GM18951 (cell line): ENCODE measurements at regions not wholly inside any gene's neighbourhood (a gene's known extent, or its start where the extent isn't known, plus 50 kb on each side); places are given as distances from the start of the nearest gene placed in this dataset.

Source experiments
- POLR2A ChIP-seq: IDR thresholded peaks from 4 replicates; pipeline ENCODE4 v1.6.1; 2011; ENCODE audit warnings: mild to moderate bottlenecking; ENCODE audit not compliant: insufficient read length, insufficient read depth; ENCODE audit errors: extremely low read depth
- in situ Hi-C: fragments of 300-500 bp; cut with MboI; formaldehyde crosslinking; loops from one replicate; pipeline ENCODE4 v1.12.0; 2022; ENCODE audit warnings: low sequenced_read_pairs, mixed read lengths, inconsistent platforms; ENCODE audit not compliant: unreplicated experiment

DNA sequence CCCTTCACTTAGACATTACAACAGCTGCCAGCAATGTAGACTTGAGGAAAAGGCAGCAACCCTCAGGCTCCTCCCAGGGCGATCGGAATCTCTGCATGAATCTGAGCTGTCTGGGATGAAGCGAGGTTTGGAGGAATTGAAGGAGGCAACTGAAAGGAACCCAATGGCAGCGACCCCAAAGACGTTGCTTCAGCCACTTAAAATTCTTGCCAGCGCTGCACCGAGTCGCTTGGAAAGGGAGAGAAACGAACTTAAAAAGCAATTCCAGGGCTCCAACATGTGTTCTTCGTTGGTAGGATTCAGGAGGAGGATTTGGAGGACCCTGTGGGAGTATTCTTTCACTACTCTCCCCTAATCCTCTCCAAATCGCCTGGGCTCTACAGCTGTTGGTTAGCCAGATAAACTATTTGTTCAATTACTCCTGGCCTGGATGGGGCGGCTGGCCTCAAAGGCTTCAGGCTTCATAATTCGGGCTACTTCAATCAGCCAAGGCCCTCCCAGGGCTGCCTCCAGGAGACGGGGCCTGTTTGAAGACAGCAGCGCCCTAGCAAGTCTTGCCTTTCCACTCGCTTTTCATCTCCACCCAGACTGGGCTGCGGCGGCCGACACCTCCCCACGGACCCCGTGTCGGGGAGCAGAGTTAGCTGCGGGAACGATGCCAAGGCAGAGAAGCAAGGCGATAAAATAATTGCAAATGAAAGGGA lies 72.4 kb upstream of the TMEM45B start:
- in situ Hi-C loops = no loop called here
- no peak for TF ChIP-seq POLR2A

DNA sequence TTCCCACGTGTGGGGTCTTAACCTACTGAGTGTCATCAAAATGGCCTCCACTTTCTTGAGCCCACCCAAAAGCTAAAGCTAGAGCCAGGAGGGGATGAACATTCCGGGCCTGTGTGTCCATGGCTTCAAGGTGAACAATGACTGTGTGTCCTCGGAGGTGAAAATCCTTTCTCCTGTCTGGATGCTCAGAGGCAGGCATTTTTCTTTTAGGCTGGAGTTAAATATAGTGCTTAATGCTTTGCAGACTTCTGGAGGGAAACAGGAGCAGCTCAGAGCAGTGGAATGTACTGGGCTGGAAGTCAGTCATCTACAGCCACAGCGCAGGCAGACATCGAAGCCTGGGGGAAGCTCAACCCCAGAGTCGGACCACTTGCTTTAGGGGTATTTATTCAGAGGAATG lies 68.6 kb upstream of the TMEM45B start:
- TF ChIP-seq POLR2A = no peak
- in situ Hi-C loops = no loop called here

DNA sequence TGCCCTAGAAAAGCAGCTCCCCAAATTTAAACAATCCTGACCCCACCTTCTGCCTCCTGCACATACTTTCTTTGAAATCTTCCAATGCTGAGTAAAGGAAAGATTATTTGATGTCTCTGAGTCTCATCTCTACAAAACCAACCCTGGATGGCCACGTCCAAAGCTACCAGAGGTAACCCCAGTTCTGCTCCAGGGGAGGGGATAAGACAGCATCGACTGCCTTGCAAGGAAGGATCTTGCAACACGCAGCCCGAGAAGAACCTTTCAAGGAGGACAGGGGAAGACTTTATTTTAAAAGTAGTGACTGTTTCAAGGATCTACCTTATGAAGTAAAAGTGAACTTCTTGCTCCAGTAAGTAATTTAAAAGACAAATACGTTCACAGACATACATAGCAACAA lies 66.5 kb upstream of the TMEM45B start:
- in situ Hi-C loops = no loop called here
- no peak for TF ChIP-seq POLR2A

DNA sequence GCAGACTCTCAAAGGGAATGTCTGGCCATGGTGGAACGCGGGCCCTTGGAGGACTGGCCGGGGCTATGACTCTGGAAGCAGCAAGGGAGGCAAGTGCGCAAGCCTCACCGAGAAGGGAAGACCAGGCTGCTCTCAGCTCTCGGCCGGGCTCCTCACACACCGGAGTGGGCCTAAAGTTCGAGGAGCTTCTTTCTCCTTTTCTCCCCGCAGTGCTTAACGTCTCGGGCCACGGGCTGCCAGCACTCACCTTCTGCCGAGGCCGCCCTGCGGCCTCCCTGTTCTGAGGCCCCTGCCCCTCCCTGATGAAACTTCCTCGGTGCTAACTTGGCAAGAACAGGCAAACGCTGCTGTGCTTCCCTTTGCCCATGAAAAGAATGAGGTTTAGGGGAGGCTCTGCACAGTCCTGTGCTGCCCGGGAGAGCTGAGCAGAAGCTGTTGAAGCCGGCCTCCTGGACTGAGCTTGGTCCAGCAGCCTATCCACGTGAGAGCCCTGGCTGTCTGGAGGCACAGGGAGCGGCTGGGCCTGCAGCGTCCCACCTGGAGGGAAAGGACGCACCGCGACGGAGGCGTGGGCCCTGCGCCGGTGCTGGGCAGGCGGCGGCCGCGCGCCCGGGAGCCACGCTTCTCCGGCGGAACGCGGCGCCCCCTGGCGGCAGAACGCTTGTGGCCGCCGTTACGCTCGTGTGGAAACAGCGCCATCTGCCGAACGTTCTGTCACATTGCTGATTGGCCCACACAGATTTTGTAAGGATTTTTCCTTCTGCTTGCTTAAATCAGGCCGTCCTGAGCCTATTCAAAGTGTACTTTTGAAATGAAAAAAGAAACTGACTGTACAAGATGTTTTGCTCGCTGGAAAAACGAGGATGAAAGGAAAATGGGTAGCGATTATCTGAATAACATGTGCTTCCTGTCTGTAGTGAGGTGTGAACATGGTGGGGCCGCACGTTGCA lies 65.0 kb upstream of the TMEM45B start:
- in situ Hi-C loops = loop anchor here (25.0 kb wide), 1 partner anchor 388 kb away; no protein-coding TSS in a partner anchor

DNA sequence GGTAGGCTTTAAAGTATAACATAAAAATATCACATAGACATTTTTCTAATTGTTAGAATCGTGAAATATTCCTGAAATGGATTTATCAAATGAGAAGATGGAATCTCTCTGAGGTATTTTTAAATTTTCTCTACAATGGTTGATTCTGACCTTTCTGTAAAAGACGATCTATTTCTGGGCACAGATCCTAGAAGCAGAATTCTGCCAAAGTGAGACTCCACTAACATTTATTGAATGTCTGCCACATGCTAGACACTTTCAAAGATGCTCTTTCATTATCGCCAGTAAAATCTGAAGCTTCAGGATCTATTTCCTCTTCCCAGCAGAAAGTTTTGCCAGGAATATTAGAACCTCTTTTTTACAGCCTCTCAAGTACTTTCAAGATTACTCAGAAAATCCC lies 64.1 kb upstream of the TMEM45B start:
- no peak for TF ChIP-seq POLR2A
- in situ Hi-C loops = loop anchor here (25.0 kb wide), 1 partner anchor 389 kb away; no protein-coding TSS in a partner anchor

More for the DNA sequence above, 65.0 kb upstream of the TMEM45B start:
- TF ChIP-seq POLR2A = no peak

DNA sequence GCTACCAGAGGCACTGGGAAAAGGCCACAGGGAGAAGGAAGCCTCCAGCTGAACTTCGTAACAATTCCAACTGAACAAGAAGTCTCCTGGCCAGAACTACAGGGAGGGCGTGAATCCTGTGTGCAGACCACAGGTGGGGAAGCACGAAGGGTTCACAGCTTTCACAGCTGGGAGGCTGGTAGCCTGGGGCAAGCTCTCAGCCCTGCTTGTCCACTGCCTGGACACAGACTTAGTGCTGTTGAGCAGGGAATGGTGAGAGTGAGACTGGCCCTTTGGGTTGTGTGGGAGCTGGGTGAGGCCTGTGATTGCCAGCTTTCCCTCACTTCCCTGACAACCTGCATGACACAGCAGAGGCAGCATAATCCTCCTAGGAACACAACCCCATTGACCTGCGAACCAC lies 52.1 kb upstream of the TMEM45B start:
- in situ Hi-C loops = loop anchor here (25.0 kb wide), 1 partner anchor 401 kb away; no protein-coding TSS in a partner anchor

DNA sequence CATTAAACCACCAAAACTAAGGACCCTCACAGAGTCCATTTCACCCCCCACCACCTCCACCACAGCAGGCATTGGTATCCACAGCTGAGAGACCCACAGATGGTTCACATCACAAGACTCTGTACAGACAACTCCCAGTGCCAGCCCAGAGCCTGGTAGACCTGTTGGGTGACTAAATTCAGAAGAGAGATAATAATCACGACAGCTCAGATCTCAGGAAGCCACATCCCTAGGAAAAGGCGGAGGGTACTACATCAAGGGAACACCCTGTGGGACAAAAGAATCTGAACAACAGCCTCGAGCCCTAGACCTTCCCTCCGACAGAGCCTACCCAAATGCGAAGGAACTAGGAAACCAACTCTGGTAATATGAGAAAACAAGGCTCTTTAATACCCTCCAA lies 51.4 kb upstream of the TMEM45B start:
- in situ Hi-C loops = loop anchor here (25.0 kb wide), 1 partner anchor 402 kb away; no protein-coding TSS in a partner anchor
